ENCODE measurements at regions not wholly inside any gene's neighbourhood (a gene's known extent, or its start where the extent isn't known, plus 50 kb on each side); places are given as distances from the start of the nearest gene placed in this dataset.

GRCh38 chr2:177056481-177056929, 156.1 kb upstream of the HNRNPA3 start:
- H3K36me3 Mint-ChIP-seq = no peaks in the 10 kb centered on the region
- no peaks in the 10 kb centered on the region for H3K9me3 Mint-ChIP-seq
- H3K4me1 Mint-ChIP-seq = no peaks in the 10 kb centered on the region
- no peak overlapping the region for H3K27ac Mint-ChIP-seq
- DNase-seq (no peak), ATAC-seq (replicated peaks) (no peak)
- H3K27me3 Mint-ChIP-seq = no peaks in the 10 kb centered on the region
- no peak overlapping the region for H3K4me3 Mint-ChIP-seq

- ATAC-seq (replicated peaks) (no peak), DNase-seq (no peak)
- no peaks in the 10 kb centered on the region for H3K9me3 Mint-ChIP-seq
- H3K36me3 Mint-ChIP-seq = no peaks in the 10 kb centered on the region
- no peak overlapping the region for H3K27ac Mint-ChIP-seq
- no peaks in the 10 kb centered on the region for H3K27me3 Mint-ChIP-seq
- no peaks in the 10 kb centered on the region for H3K4me1 Mint-ChIP-seq
- H3K4me3 Mint-ChIP-seq = no peak overlapping the region
Observed at GRCh38 chr2:177058747-177059146, 153.8 kb upstream of the HNRNPA3 start.

- H3K27ac Mint-ChIP-seq = no peak overlapping the region
- H3K27me3 Mint-ChIP-seq = no peaks in the 10 kb centered on the region
- no peaks in the 10 kb centered on the region for H3K4me1 Mint-ChIP-seq
- no peaks in the 10 kb centered on the region for H3K9me3 Mint-ChIP-seq
- H3K36me3 Mint-ChIP-seq = no peaks in the 10 kb centered on the region
- DNase-seq (no peak), ATAC-seq (replicated peaks) (no peak)
- no peak overlapping the region for H3K4me3 Mint-ChIP-seq
Observed at GRCh38 chr2:177059293-177059692, 153.3 kb upstream of the HNRNPA3 start.

GRCh38 chr2:177063331-177063730, 149.3 kb upstream of the HNRNPA3 start:
- ATAC-seq (replicated peaks) (no peak), DNase-seq (no peak)
- Mint-ChIP-seq H3K36me3 (no peaks in the 10 kb centered on the region), H3K9me3 (no peaks in the 10 kb centered on the region), H3K4me1 (no peaks in the 10 kb centered on the region), H3K4me3 (no peak overlapping the region), H3K27ac (no peak overlapping the region), H3K27me3 (peaks cover 0 to 5% of the 10 kb centered on the region in 2 donors)

GRCh38 chr2:177064422-177064821, 148.2 kb upstream of the HNRNPA3 start:
- DNase-seq = no peak
- no peak for ATAC-seq (replicated peaks)
- H3K9me3 Mint-ChIP-seq = no peaks in the 10 kb centered on the region
- no peak overlapping the region for H3K27ac Mint-ChIP-seq
- peaks cover 0 to 10% of the 10 kb centered on the region in 2 donors for H3K27me3 Mint-ChIP-seq
- H3K4me1 Mint-ChIP-seq = no peaks in the 10 kb centered on the region
- H3K4me3 Mint-ChIP-seq = no peak overlapping the region
- no peaks in the 10 kb centered on the region for H3K36me3 Mint-ChIP-seq

GRCh38 chr2:177068967-177069366, 143.6 kb upstream of the HNRNPA3 start:
- Mint-ChIP-seq H3K36me3 (no peaks in the 10 kb centered on the region), H3K27ac (no peak overlapping the region), H3K4me3 (no peak overlapping the region), H3K27me3 (peaks cover 0 to 17% of the 10 kb centered on the region in 2 donors), H3K4me1 (no peaks in the 10 kb centered on the region), H3K9me3 (no peaks in the 10 kb centered on the region)
- no peak for ATAC-seq (replicated peaks)
- DNase-seq = no peak

- H3K27ac Mint-ChIP-seq = no peak overlapping the region
- H3K4me1 Mint-ChIP-seq = no peaks in the 10 kb centered on the region
- H3K4me3 Mint-ChIP-seq = no peak overlapping the region
- ATAC-seq (replicated peaks) (no peak), DNase-seq (no peak)
- H3K36me3 Mint-ChIP-seq = no peaks in the 10 kb centered on the region
- no peaks in the 10 kb centered on the region for H3K9me3 Mint-ChIP-seq
- H3K27me3 Mint-ChIP-seq = peaks cover 0 to 24% of the 10 kb centered on the region in 2 donors
Observed at GRCh38 chr2:177072090-177072489, 140.5 kb upstream of the HNRNPA3 start.

GRCh38 chr2:177073611-177074010, 139.0 kb upstream of the HNRNPA3 start:
- peaks cover 0 to 25% of the 10 kb centered on the region in 2 donors for H3K27me3 Mint-ChIP-seq
- ATAC-seq (replicated peaks) (no peak), DNase-seq (no peak)
- H3K27ac Mint-ChIP-seq = no peak overlapping the region
- H3K4me1 Mint-ChIP-seq = no peaks in the 10 kb centered on the region
- no peak overlapping the region for H3K4me3 Mint-ChIP-seq
- H3K9me3 Mint-ChIP-seq = no peaks in the 10 kb centered on the region
- H3K36me3 Mint-ChIP-seq = no peaks in the 10 kb centered on the region

- Mint-ChIP-seq H3K4me3 (no peak overlapping the region), H3K4me1 (no peaks in the 10 kb centered on the region), H3K9me3 (no peaks in the 10 kb centered on the region), H3K27me3 (peaks cover 0 to 27% of the 10 kb centered on the region in 2 donors), H3K36me3 (no peaks in the 10 kb centered on the region), H3K27ac (no peak overlapping the region)
- no peak for DNase-seq
- ATAC-seq (replicated peaks) = no peak
Observed at GRCh38 chr2:177074099-177074710, 138.4 kb upstream of the HNRNPA3 start.

- Mint-ChIP-seq H3K27ac (no peak overlapping the region), H3K4me3 (no peak overlapping the region), H3K4me1 (no peaks in the 10 kb centered on the region), H3K27me3 (peaks cover 0 to 38% of the 10 kb centered on the region in 2 donors), H3K9me3 (peaks cover 0 to 4% of the 10 kb centered on the region in 2 donors), H3K36me3 (no peaks in the 10 kb centered on the region)
- no peak for ATAC-seq (replicated peaks)
- no peak for DNase-seq
Observed at GRCh38 chr2:177075254-177075653, 137.3 kb upstream of the HNRNPA3 start.

GRCh38 chr2:177076636-177077179, 135.9 kb upstream of the HNRNPA3 start:
- DNase-seq (no peak), ATAC-seq (replicated peaks) (no peak)
- peaks cover 0 to 5% of the 10 kb centered on the region in 2 donors for H3K9me3 Mint-ChIP-seq
- no peak overlapping the region for H3K4me3 Mint-ChIP-seq
- no peaks in the 10 kb centered on the region for H3K36me3 Mint-ChIP-seq
- H3K27ac Mint-ChIP-seq = no peak overlapping the region
- peaks cover 0 to 39% of the 10 kb centered on the region in 2 donors for H3K27me3 Mint-ChIP-seq
- H3K4me1 Mint-ChIP-seq = no peaks in the 10 kb centered on the region

GRCh38 chr2:177077778-177078177, 134.8 kb upstream of the HNRNPA3 start:
- Mint-ChIP-seq H3K27ac (no peak overlapping the region), H3K27me3 (peaks cover 5 to 39% of the 10 kb centered on the region in 2 donors), H3K4me3 (no peak overlapping the region), H3K9me3 (peaks cover 0 to 5% of the 10 kb centered on the region in 2 donors), H3K36me3 (no peaks in the 10 kb centered on the region), H3K4me1 (no peaks in the 10 kb centered on the region)
- DNase-seq (no peak), ATAC-seq (replicated peaks) (no peak)

- peaks cover 0 to 5% of the 10 kb centered on the region in 2 donors for H3K9me3 Mint-ChIP-seq
- H3K4me3 Mint-ChIP-seq = no peak overlapping the region
- no peaks in the 10 kb centered on the region for H3K4me1 Mint-ChIP-seq
- peaks cover 5 to 33% of the 10 kb centered on the region in 2 donors for H3K27me3 Mint-ChIP-seq
- ATAC-seq (replicated peaks) (no peak), DNase-seq (no peak)
- H3K36me3 Mint-ChIP-seq = no peaks in the 10 kb centered on the region
- H3K27ac Mint-ChIP-seq = no peak overlapping the region
Observed at GRCh38 chr2:177078416-177078815, 134.2 kb upstream of the HNRNPA3 start.

- H3K27ac Mint-ChIP-seq = no peak overlapping the region
- no peaks in the 10 kb centered on the region for H3K4me1 Mint-ChIP-seq
- peaks cover 5 to 32% of the 10 kb centered on the region in 2 donors for H3K27me3 Mint-ChIP-seq
- DNase-seq (no peak), ATAC-seq (replicated peaks) (no peak)
- no peak overlapping the region for H3K4me3 Mint-ChIP-seq
- H3K9me3 Mint-ChIP-seq = peaks cover 0 to 5% of the 10 kb centered on the region in 2 donors
- no peaks in the 10 kb centered on the region for H3K36me3 Mint-ChIP-seq
Observed at GRCh38 chr2:177078855-177079254, 133.7 kb upstream of the HNRNPA3 start.

GRCh38 chr2:177080746-177081284, 131.8 kb upstream of the HNRNPA3 start:
- DNase-seq (no peak), ATAC-seq (replicated peaks) (no peak)
- Mint-ChIP-seq H3K27me3 (peaks cover 5 to 28% of the 10 kb centered on the region in 2 donors), H3K36me3 (no peaks in the 10 kb centered on the region), H3K27ac (no peak overlapping the region), H3K9me3 (peaks cover 0 to 5% of the 10 kb centered on the region in 2 donors), H3K4me3 (no peak overlapping the region), H3K4me1 (no peaks in the 10 kb centered on the region)
